Hematopoietic multipotent progenitor cell treated with erythropoietin and hydrocortisone succinate and interleukin-3 and kit ligand, for 6 days (in vitro differentiated cells): ENCODE measurements at regions not wholly inside any gene's neighbourhood (a gene's known extent, or its start where the extent isn't known, plus 50 kb on each side); places are given as distances from the start of the nearest gene placed in this dataset.

ENCODE experiments used
- DNase-seq: peaks from one replicate; pipeline ENCODE4 v3.0.0-alpha.2; 2015

GRCh38 chr7:156442516-156442915, 198.1 kb upstream of the RNF32 start:
- no peak for DNase-seq

- DNase-seq = no peak
Measured at GRCh38 chr7:156440456-156440855, 200.1 kb upstream of the RNF32 start.

GRCh38 chr7:156438011-156438410, 202.6 kb upstream of the RNF32 start:
- no peak for DNase-seq

- no peak for DNase-seq
Measured at GRCh38 chr7:156437021-156437614, 203.5 kb upstream of the RNF32 start.

GRCh38 chr7:156435486-156436231, 204.9 kb upstream of the RNF32 start:
- DNase-seq = no peak

GRCh38 chr7:156434706-156435105, 205.9 kb upstream of the RNF32 start:
- DNase-seq = no peak

GRCh38 chr7:156432018-156432417, 208.6 kb upstream of the RNF32 start:
- no peak for DNase-seq

GRCh38 chr7:156430109-156430508, 210.5 kb upstream of the RNF32 start:
- DNase-seq = no peak

GRCh38 chr7:156429514-156429913, 211.1 kb upstream of the RNF32 start:
- DNase-seq = no peak

- DNase-seq = no peak
Measured at GRCh38 chr7:156423876-156424275, 216.7 kb upstream of the RNF32 start.

GRCh38 chr7:156420496-156420895, 220.1 kb upstream of the RNF32 start:
- no peak for DNase-seq

- DNase-seq = no peak
Measured at GRCh38 chr7:156419782-156420181, 220.8 kb upstream of the RNF32 start.

GRCh38 chr7:156402255-156402654, 238.3 kb upstream of the RNF32 start:
- DNase-seq = no peak

GRCh38 chr7:156401617-156402016, 239.0 kb upstream of the RNF32 start:
- DNase-seq = no peak

- no peak for DNase-seq
Measured at GRCh38 chr7:156400046-156400445, 240.5 kb upstream of the RNF32 start.

GRCh38 chr7:156397249-156397648, 243.3 kb upstream of the RNF32 start:
- DNase-seq = no peak

GRCh38 chr7:156389116-156389692, 251.4 kb upstream of the RNF32 start:
- no peak for DNase-seq

- no peak for DNase-seq
Measured at GRCh38 chr7:156386097-156386496, 254.5 kb upstream of the RNF32 start.

- DNase-seq = no peak
Measured at GRCh38 chr7:156384706-156385105, 255.9 kb upstream of the RNF32 start.

- no peak for DNase-seq
Measured at GRCh38 chr7:156383526-156383925, 257.0 kb upstream of the RNF32 start.

- no peak for DNase-seq
Measured at GRCh38 chr7:156380261-156380660, 260.3 kb upstream of the RNF32 start.

GRCh38 chr7:156379324-156380070, 261.1 kb upstream of the RNF32 start:
- no peak for DNase-seq

- no peak for DNase-seq
Measured at GRCh38 chr7:156378806-156379205, 261.8 kb upstream of the RNF32 start.

GRCh38 chr7:156376317-156376716, 264.3 kb upstream of the RNF32 start:
- no peak for DNase-seq
